GM19452 (cell line): ENCODE measurements at regions not wholly inside any gene's neighbourhood (a gene's known extent, or its start where the extent isn't known, plus 50 kb on each side); places are given as distances from the start of the nearest gene placed in this dataset.

Source experiments
- ATAC-seq: cut with Tn5 transposase; IDR thresholded peaks from one replicate; pipeline ENCODE4 v1.9.1; 2021; ENCODE audit not compliant: unreplicated experiment

GRCh38 chr20:40104959-40105358, 584.1 kb downstream of the MAFB start:
- no peak for ATAC-seq

GRCh38 chr20:40103420-40103819, 585.6 kb downstream of the MAFB start:
- no peak for ATAC-seq

GRCh38 chr20:40101560-40101959, 587.5 kb downstream of the MAFB start:
- ATAC-seq = no peak

GRCh38 chr20:40100261-40100660, 588.8 kb downstream of the MAFB start:
- no peak for ATAC-seq

- no peak for ATAC-seq
Observed at GRCh38 chr20:40090236-40090635, 598.8 kb downstream of the MAFB start.

GRCh38 chr20:40087496-40087895, 601.5 kb downstream of the MAFB start:
- no peak for ATAC-seq

- no peak for ATAC-seq
Observed at GRCh38 chr20:40085513-40085912, 603.5 kb downstream of the MAFB start.

- ATAC-seq = peak; percentile 22
Observed at GRCh38 chr20:40082436-40082835, 606.6 kb downstream of the MAFB start.

- peak; percentile 63 for ATAC-seq
Observed at GRCh38 chr20:40081653-40082052, 607.4 kb downstream of the MAFB start.

GRCh38 chr20:40080041-40080652, 608.9 kb downstream of the MAFB start:
- ATAC-seq = no peak

GRCh38 chr20:40073535-40074111, 615.4 kb downstream of the MAFB start:
- ATAC-seq = no peak

GRCh38 chr20:40072907-40073306, 616.1 kb downstream of the MAFB start:
- no peak for ATAC-seq

- no peak for ATAC-seq
Observed at GRCh38 chr20:40056171-40056570, 632.9 kb downstream of the MAFB start.

- ATAC-seq = no peak
Observed at GRCh38 chr20:40055711-40056110, 633.3 kb downstream of the MAFB start.

- no peak for ATAC-seq
Observed at GRCh38 chr20:40054311-40054710, 634.7 kb downstream of the MAFB start.

- ATAC-seq = no peak
Observed at GRCh38 chr20:40050596-40050995, 638.4 kb downstream of the MAFB start.

- no peak for ATAC-seq
Observed at GRCh38 chr20:40049854-40050253, 639.2 kb downstream of the MAFB start.

- no peak for ATAC-seq
Observed at GRCh38 chr20:40046703-40047102, 642.3 kb downstream of the MAFB start.

GRCh38 chr20:40037511-40037910, 651.5 kb downstream of the MAFB start:
- no peak for ATAC-seq

- no peak for ATAC-seq
Observed at GRCh38 chr20:40029589-40029988, 659.4 kb downstream of the MAFB start.

GRCh38 chr20:40019510-40019909, 669.5 kb downstream of the MAFB start:
- no peak for ATAC-seq

GRCh38 chr20:40017765-40018164, 671.3 kb downstream of the MAFB start:
- no peak for ATAC-seq

GRCh38 chr20:40016890-40017289, 672.1 kb downstream of the MAFB start:
- ATAC-seq = no peak
